ENCODE measurements at regions not wholly inside any gene's neighbourhood (a gene's known extent, or its start where the extent isn't known, plus 50 kb on each side); places are given as distances from the start of the nearest gene placed in this dataset.

- no peak for TF ChIP-seq CTCF (optimal IDR thresholded peaks at IDR 0.05 in 1 of 3, IDR thresholded peaks at IDR 0.05 in 1 of 3, conservative IDR thresholded peaks at IDR 0.05 in 1 of 3; ENCODE audit: extremely low read depth in 1 of 3, insufficient read depth in 2 of 3, low read length in 3 of 3)
- no peak for TF ChIP-seq EZH2 (IDR thresholded peaks at IDR 0.05; ENCODE audit: low read length)
Observed at GRCh38 chr14:45799511-45799910, 546.5 kb upstream of the MIS18BP1 start.
